Fibroblast of the aortic adventitia (primary cell): ENCODE measurements at regions not wholly inside any gene's neighbourhood (a gene's known extent, or its start where the extent isn't known, plus 50 kb on each side); places are given as distances from the start of the nearest gene placed in this dataset.

Source experiments
- DNase-seq: peaks from one replicate; pipeline ENCODE4 v3.0.0-alpha.2; 2010; ENCODE audit warnings: low read depth
- H3K4me3 ChIP-seq: 2 replicates; pipeline ENCODE4 v1.5.1; 2011; ENCODE audit warnings: low read depth, mild to moderate bottlenecking, control low read depth, low read length, moderate library complexity
- TF ChIP-seq, protein P1 (sequence below): IDR thresholded peaks from 2 replicates; pipeline ENCODE4 v1.5.1; 2011; ENCODE audit warnings: mild to moderate bottlenecking, low read length, control low read depth, inconsistent platforms; ENCODE audit not compliant: insufficient read depth

DNA sequence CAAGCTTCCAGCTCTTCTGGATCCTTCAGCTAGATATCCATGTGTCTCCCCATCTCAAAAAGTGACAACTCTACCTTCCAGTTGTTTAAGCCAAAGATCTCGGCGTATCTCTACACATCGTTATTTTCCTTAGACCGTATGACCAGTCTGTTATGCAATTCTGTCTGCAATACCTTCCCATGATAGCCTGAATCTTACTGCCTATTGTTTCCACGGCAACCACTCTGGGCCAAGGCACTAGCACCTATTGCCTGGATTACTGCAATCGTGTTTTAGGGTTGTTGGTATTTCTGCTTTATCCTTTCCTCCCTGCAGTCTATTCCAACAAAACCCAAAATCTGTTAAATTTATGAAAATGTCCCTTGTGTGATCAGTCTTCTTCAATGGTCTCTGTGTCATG is 448.4 kb downstream of the MTRR start:
- no peak overlapping the region for H3K4me3 ChIP-seq
- TF ChIP-seq, protein P1, sequence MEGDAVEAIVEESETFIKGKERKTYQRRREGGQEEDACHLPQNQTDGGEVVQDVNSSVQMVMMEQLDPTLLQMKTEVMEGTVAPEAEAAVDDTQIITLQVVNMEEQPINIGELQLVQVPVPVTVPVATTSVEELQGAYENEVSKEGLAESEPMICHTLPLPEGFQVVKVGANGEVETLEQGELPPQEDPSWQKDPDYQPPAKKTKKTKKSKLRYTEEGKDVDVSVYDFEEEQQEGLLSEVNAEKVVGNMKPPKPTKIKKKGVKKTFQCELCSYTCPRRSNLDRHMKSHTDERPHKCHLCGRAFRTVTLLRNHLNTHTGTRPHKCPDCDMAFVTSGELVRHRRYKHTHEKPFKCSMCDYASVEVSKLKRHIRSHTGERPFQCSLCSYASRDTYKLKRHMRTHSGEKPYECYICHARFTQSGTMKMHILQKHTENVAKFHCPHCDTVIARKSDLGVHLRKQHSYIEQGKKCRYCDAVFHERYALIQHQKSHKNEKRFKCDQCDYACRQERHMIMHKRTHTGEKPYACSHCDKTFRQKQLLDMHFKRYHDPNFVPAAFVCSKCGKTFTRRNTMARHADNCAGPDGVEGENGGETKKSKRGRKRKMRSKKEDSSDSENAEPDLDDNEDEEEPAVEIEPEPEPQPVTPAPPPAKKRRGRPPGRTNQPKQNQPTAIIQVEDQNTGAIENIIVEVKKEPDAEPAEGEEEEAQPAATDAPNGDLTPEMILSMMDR, result no peak
- DNase-seq, result no peak

DNA sequence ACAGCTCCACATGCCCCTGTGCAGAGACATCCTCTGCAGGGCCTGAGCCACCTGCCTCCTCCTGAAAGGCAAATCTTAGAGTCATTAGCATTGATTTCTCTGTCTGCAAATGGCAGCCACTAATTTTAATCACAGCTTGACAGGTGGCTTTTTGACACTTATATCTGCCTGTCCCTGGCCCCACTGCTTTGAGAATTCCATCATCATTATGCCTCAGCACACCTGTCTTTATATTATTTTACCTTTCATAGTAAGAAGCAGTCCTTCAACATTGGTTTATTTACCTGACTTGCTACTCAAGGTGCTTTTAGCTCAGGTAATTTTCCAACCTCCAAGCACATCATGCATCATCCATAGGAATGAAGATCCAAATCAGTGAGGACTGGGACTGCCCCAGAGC is 451.3 kb downstream of the MTRR start:
- TF ChIP-seq, protein P1, result no peak
- no peak for DNase-seq
- H3K4me3 ChIP-seq, result no peak overlapping the region

GRCh38 chr5:8321272-8321671 is 452.3 kb downstream of the MTRR start:
- TF ChIP-seq, protein P1, result no peak
- no peak overlapping the region for H3K4me3 ChIP-seq
- no peak for DNase-seq

DNA sequence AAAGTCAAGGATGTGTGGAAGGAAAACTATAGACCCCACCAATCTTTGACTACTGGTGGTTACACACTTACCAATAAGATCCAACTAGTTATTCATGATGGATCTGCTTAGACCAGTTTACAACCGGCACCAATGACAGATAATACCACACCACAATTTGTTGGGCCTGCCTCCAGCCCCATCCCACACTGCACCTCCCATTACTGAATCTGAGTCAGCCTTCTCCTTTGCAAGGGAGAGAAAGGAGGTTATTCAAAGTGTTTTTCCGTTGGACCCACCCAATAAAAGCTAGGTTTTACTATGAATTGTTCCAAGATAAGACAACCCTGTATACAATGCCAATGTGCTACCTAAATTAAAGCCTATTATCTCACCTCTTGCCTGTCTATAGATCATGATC is 453.5 kb downstream of the MTRR start:
- TF ChIP-seq, protein P1, result no peak
- DNase-seq, result no peak

DNA sequence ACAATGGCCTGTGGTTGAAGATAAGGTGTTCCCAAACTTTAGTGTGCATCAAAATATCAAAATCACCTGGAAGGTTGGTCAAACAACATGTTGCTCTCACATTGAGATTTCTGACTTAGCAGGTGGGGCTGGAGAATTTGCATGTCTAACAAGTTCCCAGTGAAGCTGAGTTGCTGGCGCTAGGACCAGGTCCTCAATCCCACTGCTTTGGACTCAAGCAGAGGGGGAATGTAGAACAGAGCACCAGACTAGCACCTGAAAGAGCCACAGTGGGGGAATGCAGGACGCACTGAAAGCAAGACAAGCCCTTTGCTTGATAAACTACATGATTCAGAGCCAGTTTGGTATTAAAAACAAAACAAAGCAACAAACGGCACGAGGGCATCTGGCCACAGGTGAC is 458.1 kb downstream of the MTRR start:
- no peak overlapping the region for H3K4me3 ChIP-seq
- DNase-seq, result no peak
- TF ChIP-seq, protein P1, result no peak

More for the DNA sequence above, 453.5 kb downstream of the MTRR start:
- H3K4me3 ChIP-seq, result no peak overlapping the region

GRCh38 chr5:8329773-8330172 is 460.8 kb downstream of the MTRR start:
- peak; percentile 2 for DNase-seq
- TF ChIP-seq, protein P1, result no peak
- H3K4me3 ChIP-seq, result no peak overlapping the region

- DNase-seq, result no peak
Observed at GRCh38 chr5:8332666-8333445, 463.9 kb downstream of the MTRR start.

More at GRCh38 chr5:8332666-8333445, 463.9 kb downstream of the MTRR start:
- no peak overlapping the region for H3K4me3 ChIP-seq
- TF ChIP-seq, protein P1, result no peak
